K562 (cell line): ENCODE measurements at regions not wholly inside any gene's neighbourhood (a gene's known extent, or its start where the extent isn't known, plus 50 kb on each side); places are given as distances from the start of the nearest gene placed in this dataset.

Experiments
- ATF1 ChIP-seq, 2 experiments: fragments of 450-650 bp in 1 of 2; IDR thresholded peaks; 2 replicates each; pipeline ENCODE4 v1.6.1; 2016; ENCODE audit warnings: missing compliant biosample characterization in 1 of 2, missing genetic modification characterization in 1 of 2
- CBX5 ChIP-seq: IDR thresholded peaks from 2 replicates; pipeline ENCODE4 v1.6.1; 2014; ENCODE audit warnings: low read depth, borderline replicate concordance
- CREB5 ChIP-seq: fragments of 250-450 bp; sonication (Bioruptor Pico); IDR thresholded peaks from 2 replicates; pipeline ENCODE4 v1.5.0; 2020; ENCODE audit warnings: mild to moderate bottlenecking
- FOXM1 ChIP-seq, 2 experiments: fragments of 450-650 bp in 1 of 2; sonication (generic) in 1 of 2; formaldehyde crosslinking in 1 of 2; IDR thresholded peaks; 2 replicates each; pipeline versions ENCODE4 v1.6.1 to v1.9.0; 2017 to 2022; ENCODE audit warnings: low read depth in 2 of 2, mild to moderate bottlenecking in 2 of 2, missing genetic modification reagents in 1 of 2, moderate library complexity in 1 of 2
- POLR2AphosphoS2 ChIP-seq: IDR thresholded peaks from 2 replicates; pipeline ENCODE4 v1.6.1; 2012; ENCODE audit warnings: low read length, improper control_type of control experiment
- POLR2AphosphoS5 ChIP-seq: IDR thresholded peaks from 2 replicates; pipeline ENCODE4 v1.6.1; 2011; ENCODE audit warnings: mild to moderate bottlenecking, low read depth, low read length, moderate library complexity; ENCODE audit not compliant: control insufficient read depth, insufficient read depth
- TEAD1 ChIP-seq, 2 experiments: fragments of 450-650 bp in 1 of 2; sonication (generic) in 1 of 2; formaldehyde crosslinking; IDR thresholded peaks; 2 replicates each; pipeline versions ENCODE4 v1.4.0 to v1.8.0; 2020 to 2022; ENCODE audit warnings: mild to moderate bottlenecking in 2 of 2, missing genetic modification reagents in 1 of 2
- ZNF561 ChIP-seq: fragments of 450-650 bp; formaldehyde crosslinking; conservative IDR thresholded peaks from 2 replicates; pipeline ENCODE4 v1.4.0; 2020; ENCODE audit warnings: mild to moderate bottlenecking, moderate library complexity

GRCh38 chr14:101098177-101098576 is 194.7 kb upstream of the RTL1 start:
- TF ChIP-seq TEAD1 (CRISPR knock-in tag; IDR thresholded peaks at IDR 0.05) = no peak
- TF ChIP-seq POLR2AphosphoS2 = no peak
- TF ChIP-seq FOXM1 (IDR thresholded peaks at IDR 0.05; ENCODE audit: low read depth) = no peak
- TF ChIP-seq FOXM1 (CRISPR knock-in tag; IDR thresholded peaks at IDR 0.05; ENCODE audit: low read depth) = no peak
- no peak for TF ChIP-seq CREB5 (CRISPR knock-in tag)
- TF ChIP-seq POLR2AphosphoS5 = no peak
- TF ChIP-seq ATF1 (CRISPR knock-in tag; IDR thresholded peaks at IDR 0.05) = no peak
- TF ChIP-seq ATF1 (tag; IDR thresholded peaks at IDR 0.05) = no peak
- no peak for TF ChIP-seq CBX5
- TF ChIP-seq ZNF561 (CRISPR knock-in tag) = no peak
